ENCODE measurements at regions not wholly inside any gene's neighbourhood (a gene's known extent, or its start where the extent isn't known, plus 50 kb on each side); places are given as distances from the start of the nearest gene placed in this dataset.

GRCh38 chr4:141513866-141514265 lies 122.5 kb upstream of the IL15 start:
- TF ChIP-seq YY1 (IDR thresholded peaks at IDR 0.05; ENCODE audit: insufficient read depth, insufficient read length) (no peak), ZNF274 (IDR thresholded peaks at IDR 0.05; ENCODE audit: low read depth, low read length) (no peak)

Data from NT2/D1 (cell line).